Psoas muscle (tissue), 7 donors: ENCODE measurements at regions not wholly inside any gene's neighbourhood (a gene's known extent, or its start where the extent isn't known, plus 50 kb on each side); places are given as distances from the start of the nearest gene placed in this dataset.

Experiments used
- ATAC-seq, 4 donors: fragments of 200-7000 bp; cut with Tn5 transposase; one replicate each; pipeline ENCODE4 v1.9.1; 2020; ENCODE audit warnings: moderate library complexity in 3 of 4, mild to moderate bottlenecking in 2 of 4
- DNase-seq, 2 donors: peaks; one replicate each; pipeline ENCODE4 v3.0.0-alpha.2; 2020
- H3K27ac ChIP-seq: fragments of 200-600 bp; one replicate; pipeline ENCODE4 v1.8.0; 2022
- H3K27me3 ChIP-seq, 3 donors: fragments of 200-600 bp in 1 of 3; one replicate each; pipeline versions ENCODE4 v1.6.1 to v1.8.0; 2013 to 2022; ENCODE audit warnings: low read length in 2 of 3, mild to moderate bottlenecking in 2 of 3, moderate library complexity in 1 of 3; ENCODE audit not compliant: insufficient read depth in 3 of 3
- H3K36me3 ChIP-seq, 2 donors: fragments of 200-600 bp in 1 of 2; one replicate each; pipeline versions ENCODE4 v1.6.1 to v1.8.0; 2013 to 2022; ENCODE audit warnings: low read depth in 1 of 2, mild to moderate bottlenecking in 1 of 2, moderate library complexity in 1 of 2; ENCODE audit not compliant: insufficient read depth in 1 of 2
- H3K4me1 ChIP-seq: fragments of 200-600 bp; one replicate; pipeline ENCODE4 v1.8.0; 2022
- H3K4me3 ChIP-seq: fragments of 200-600 bp; one replicate; pipeline ENCODE4 v1.8.0; 2022; ENCODE audit warnings: mild to moderate bottlenecking
- H3K9me3 ChIP-seq: fragments of 200-600 bp; one replicate; pipeline ENCODE4 v1.8.0; 2022
- CTCF ChIP-seq: fragments of 200-600 bp; IDR thresholded peaks from one replicate; pipeline ENCODE4 v1.8.0; 2022; ENCODE audit warnings: antibody characterized with exemption
- WGBS, 3 donors: extraction: QIAGEN DNeasy Blood & Tissue Kit; methylation state at CpG; one replicate each; pipeline versions ENCODE4 v1.1.6 to v1.1.7; 2013; 5-methylcytosine and 5-hydroxymethylcytosine counted together
- intact Hi-C, 2 donors: fragments of 100-400 bp; cut with DNase I; formaldehyde crosslinking; loops; one replicate each; pipeline versions ENCODE4 v1.11.0 to v1.14.2; 2022
- donor health status: healthy with polysubstance abuse.
- donor health status: DM: no; HTN: no; CAD: no; lungs with moderate emphysema.
- donor health status: Bipolar disorder and iron deficiency.
- donor health status: healthy.
- donor health status: DM: yes; HTN: yes; CAD: no.
- donor health status: DM: no; HTN: no; CAD: no.
- donor health status: DM: yes; HTN: yes; CAD: no.

- 74 to 94% (median 92%) methylated on average over 1 of the region's 1 CpG for WGBS, 3 donors
- H3K36me3 ChIP-seq = no peaks in the 10 kb centered on the region
- ATAC-seq (no peak), DNase-seq (no peak)
- intact Hi-C loops = no loop called here
- no peak overlapping the region for H3K4me3 ChIP-seq
- H3K9me3 ChIP-seq = no peaks in the 10 kb centered on the region
- no peaks in the 10 kb centered on the region for H3K4me1 ChIP-seq
- peaks cover 0 to 6% (median 2%) of the 10 kb centered on the region in 3 donors for H3K27me3 ChIP-seq
- no peak overlapping the region for H3K27ac ChIP-seq
- no peak for TF ChIP-seq CTCF
Measured at GRCh38 chr10:35716776-35717175, 74.7 kb upstream of the FZD8 start.

DNA sequence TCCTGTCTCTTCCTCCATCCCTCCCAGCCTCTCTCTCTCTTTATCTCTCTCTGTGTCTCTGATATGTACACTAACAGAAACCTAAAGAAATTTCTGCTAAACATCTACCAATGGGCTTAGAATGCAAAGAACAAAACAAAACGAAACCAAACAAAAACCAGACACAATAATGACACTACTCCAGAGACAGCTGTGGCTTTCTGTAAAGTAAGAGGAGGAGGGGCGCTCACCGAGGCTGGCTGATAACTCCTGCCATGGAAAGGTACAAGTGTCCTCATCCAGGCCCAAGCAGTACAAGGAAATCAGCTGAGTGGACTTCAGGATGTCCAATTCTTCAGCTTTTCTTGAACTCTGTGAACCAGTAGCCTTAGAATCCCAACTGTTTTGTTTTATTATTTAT is 70.4 kb upstream of the FZD8 start:
- WGBS, 3 donors = 38 to 44% (median 40%) methylated on average over 3 of the region's 3 CpGs
- H3K36me3 ChIP-seq = no peaks in the 10 kb centered on the region
- intact Hi-C loops = no loop called here

DNA sequence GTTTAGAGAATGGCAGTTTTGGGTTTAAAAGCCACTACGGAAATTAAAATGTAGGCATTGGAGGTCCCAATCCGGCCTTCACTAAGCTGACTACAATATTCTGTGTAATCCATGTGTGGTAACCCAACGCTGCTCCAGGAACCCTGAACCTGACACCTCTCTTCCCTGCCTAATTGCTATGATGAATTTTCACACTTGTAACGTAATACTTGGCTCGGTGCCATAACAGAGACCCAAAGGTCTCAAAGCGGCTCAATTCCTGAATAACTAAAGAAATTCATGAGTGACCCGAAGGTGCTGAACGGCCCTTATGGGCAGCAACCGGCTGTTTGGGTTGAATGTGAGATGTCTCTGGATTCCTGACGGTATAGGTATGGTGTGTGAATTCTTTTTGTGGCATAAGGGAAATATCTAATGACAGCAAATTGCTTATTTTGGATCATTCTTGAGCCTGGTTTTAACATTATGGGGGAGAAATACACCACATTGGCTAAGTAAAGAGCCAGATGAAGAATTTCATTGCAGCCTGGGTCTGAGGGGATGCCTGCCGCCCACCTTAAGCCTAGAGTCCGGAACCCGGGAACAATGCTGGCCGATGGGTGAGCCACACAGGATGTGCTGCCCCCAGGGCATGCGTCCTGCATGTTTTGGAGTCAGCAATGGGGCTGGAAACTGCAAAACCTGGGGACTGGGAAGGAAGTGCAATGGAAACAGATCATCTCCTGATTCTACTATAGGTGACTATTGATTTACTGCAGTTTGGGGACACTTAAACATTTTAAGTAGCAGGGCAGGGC is 69.7 kb upstream of the FZD8 start:
- TF ChIP-seq CTCF = no peak
- Histone ChIP-seq H3K4me1 (no peaks in the 10 kb centered on the region), H3K9me3 (no peaks in the 10 kb centered on the region), H3K36me3 (no peaks in the 10 kb centered on the region), H3K27me3 (peaks cover 0 to 8% (median 0%) of the 10 kb centered on the region in 3 donors), H3K27ac (no peak overlapping the region), H3K4me3 (no peak overlapping the region)
- no peak for DNase-seq
- 40 to 45% (median 41%) methylated on average over 15 of the region's 15 CpGs for WGBS, 3 donors
- no peak for ATAC-seq
- intact Hi-C loops = no loop called here

More for the DNA sequence above, 70.4 kb upstream of the FZD8 start:
- peaks cover 0 to 8% (median 0%) of the 10 kb centered on the region in 3 donors for H3K27me3 ChIP-seq
- no peak for DNase-seq
- no peaks in the 10 kb centered on the region for H3K9me3 ChIP-seq
- TF ChIP-seq CTCF = no peak
- H3K4me3 ChIP-seq = no peak overlapping the region
- no peak for ATAC-seq
- H3K27ac ChIP-seq = no peak overlapping the region
- no peaks in the 10 kb centered on the region for H3K4me1 ChIP-seq

- WGBS, 3 donors = 34 to 42% (median 35%) methylated on average over 2 of the region's 2 CpGs
- no peaks in the 10 kb centered on the region for H3K36me3 ChIP-seq
- no peaks in the 10 kb centered on the region for H3K4me1 ChIP-seq
- no peaks in the 10 kb centered on the region for H3K9me3 ChIP-seq
- H3K27ac ChIP-seq = no peak overlapping the region
- H3K27me3 ChIP-seq = peaks cover 0 to 8% (median 0%) of the 10 kb centered on the region in 3 donors
- no peak for DNase-seq
- no peak for TF ChIP-seq CTCF
- H3K4me3 ChIP-seq = no peak overlapping the region
- intact Hi-C loops = no loop called here
- ATAC-seq = no peak
Measured at GRCh38 chr10:35707642-35708425, 65.7 kb upstream of the FZD8 start.
